ENCODE measurements at regions not wholly inside any gene's neighbourhood (a gene's known extent, or its start where the extent isn't known, plus 50 kb on each side); places are given as distances from the start of the nearest gene placed in this dataset.
A peak's percentile ranks its signal among the peaks of the same experiment; 100 is the strongest.

DNA sequence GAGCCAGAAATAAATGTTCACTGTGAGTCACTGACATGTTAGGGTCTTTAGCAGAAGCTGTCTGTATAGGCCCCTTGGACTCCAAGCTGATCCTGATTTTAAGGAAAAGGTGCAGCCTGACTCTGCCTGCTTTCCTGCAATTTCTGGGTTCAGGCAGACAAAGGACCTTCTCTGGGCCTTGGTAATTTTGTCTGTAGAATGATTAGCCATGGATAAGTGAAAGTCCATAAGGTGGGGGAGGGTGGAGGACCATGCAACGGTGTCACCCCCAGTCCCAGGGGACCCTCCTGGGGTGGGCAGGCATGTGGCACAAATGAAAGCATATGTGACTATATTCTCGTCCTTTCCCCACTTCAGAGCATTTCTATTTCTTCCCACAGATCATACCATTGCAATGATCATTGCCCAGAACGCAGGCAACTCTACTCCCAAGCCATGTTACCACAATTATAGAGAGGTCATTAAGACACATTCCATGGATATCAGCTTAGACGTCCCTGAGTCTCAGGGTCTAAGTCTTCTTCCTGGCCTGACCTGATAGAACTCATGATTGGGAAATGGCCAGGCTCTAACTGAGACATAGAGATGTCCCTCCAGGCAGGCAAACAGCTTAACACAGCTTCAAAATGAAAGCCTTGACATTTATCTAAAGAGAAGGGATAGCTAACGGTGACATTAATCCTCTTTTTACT, 157.9 kb upstream of the ALDH1B1 start:
- Mint-ChIP-seq H3K4me3 (no peak overlapping the region), H3K9me3 (no peaks in the 10 kb centered on the region), H3K27ac (no peak overlapping the region), H3K27me3 (no peaks in the 10 kb centered on the region), H3K4me1 (no peaks in the 10 kb centered on the region)
- ATAC-seq (no peak), DNase-seq (no peak)

GRCh38 chr9:38233796-38234355, 158.6 kb upstream of the ALDH1B1 start:
- H3K27ac Mint-ChIP-seq: no peak overlapping the region
- H3K4me1 Mint-ChIP-seq: no peaks in the 10 kb centered on the region
- ATAC-seq (no peak), DNase-seq (no peak)
- no peak overlapping the region for H3K4me3 Mint-ChIP-seq
- no peaks in the 10 kb centered on the region for H3K27me3 Mint-ChIP-seq
- H3K9me3 Mint-ChIP-seq: no peaks in the 10 kb centered on the region

GRCh38 chr9:38233343-38233742, 159.2 kb upstream of the ALDH1B1 start:
- Mint-ChIP-seq H3K4me1 (no peaks in the 10 kb centered on the region), H3K27me3 (no peaks in the 10 kb centered on the region)

DNA sequence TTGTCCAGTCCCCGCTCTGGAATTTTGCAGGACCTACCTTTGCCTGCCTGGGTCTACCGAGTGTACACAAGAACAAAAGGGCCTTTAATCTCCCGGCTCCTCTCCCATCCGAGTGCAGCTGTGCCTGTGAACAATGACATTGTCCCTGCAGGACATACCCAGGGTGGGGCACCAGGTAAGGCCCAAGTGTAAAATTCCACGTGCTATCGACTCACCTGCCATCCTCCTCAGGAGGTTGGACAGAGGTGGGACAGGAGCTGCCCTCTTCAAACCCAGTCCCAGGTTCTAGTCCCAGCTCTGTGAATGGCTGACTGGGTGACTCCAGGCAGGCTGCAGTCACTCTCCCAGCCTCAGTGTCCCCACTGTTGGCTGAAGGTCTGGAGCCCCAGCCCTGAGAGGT, 159.6 kb upstream of the ALDH1B1 start:
- Mint-ChIP-seq H3K4me3 (no peak overlapping the region), H3K27me3 (no peaks in the 10 kb centered on the region), H3K27ac (no peak overlapping the region), H3K4me1 (peaks cover 4% of the 10 kb centered on the region), H3K9me3 (no peaks in the 10 kb centered on the region)
- no peak for ATAC-seq
- DNase-seq: no peak

More at GRCh38 chr9:38233343-38233742, 159.2 kb upstream of the ALDH1B1 start:
- Mint-ChIP-seq H3K9me3 (no peaks in the 10 kb centered on the region), H3K27ac (no peak overlapping the region), H3K4me3 (no peak overlapping the region)
- ATAC-seq: no peak
- no peak for DNase-seq

- ATAC-seq (no peak), DNase-seq (no peak)
- Mint-ChIP-seq H3K27me3 (no peaks in the 10 kb centered on the region), H3K4me1 (peaks cover 21% of the 10 kb centered on the region), H3K4me3 (no peak overlapping the region), H3K9me3 (no peaks in the 10 kb centered on the region), H3K27ac (no peak overlapping the region)
These were observed 160.6 kb upstream of the SHB start for GRCh38 chr9:38229504-38230155.

DNA sequence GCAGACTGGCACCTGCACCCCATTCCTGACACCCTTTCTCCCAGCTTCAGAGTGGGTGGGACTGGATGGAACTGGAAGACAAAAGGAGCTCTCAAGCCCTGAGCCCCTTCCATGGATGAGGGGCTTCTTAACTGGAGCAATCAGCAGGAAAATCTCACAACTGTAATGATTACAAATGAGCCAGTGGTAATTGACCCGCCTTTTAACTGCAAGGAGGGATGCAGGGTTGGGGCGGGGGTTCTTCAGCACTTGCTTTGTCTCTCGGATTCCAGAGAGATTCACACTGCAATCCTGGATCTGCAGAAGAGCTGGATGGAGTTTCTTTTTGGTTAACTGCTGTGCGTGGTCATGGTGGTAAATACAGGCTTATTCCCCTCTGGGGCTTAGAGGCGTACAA, 160.1 kb upstream of the SHB start:
- H3K9me3 Mint-ChIP-seq: no peaks in the 10 kb centered on the region
- DNase-seq: no peak
- ATAC-seq: no peak
- H3K27ac Mint-ChIP-seq: no peak overlapping the region
- H3K4me3 Mint-ChIP-seq: no peak overlapping the region
- peaks cover 21% of the 10 kb centered on the region for H3K4me1 Mint-ChIP-seq
- no peaks in the 10 kb centered on the region for H3K27me3 Mint-ChIP-seq

- Mint-ChIP-seq H3K27ac (no peak overlapping the region), H3K4me1 (peaks cover 21% of the 10 kb centered on the region), H3K9me3 (no peaks in the 10 kb centered on the region), H3K4me3 (no peak overlapping the region), H3K27me3 (no peaks in the 10 kb centered on the region)
- no peak for DNase-seq
- ATAC-seq: no peak
These were observed 159.5 kb upstream of the SHB start for GRCh38 chr9:38228331-38229103.

DNA sequence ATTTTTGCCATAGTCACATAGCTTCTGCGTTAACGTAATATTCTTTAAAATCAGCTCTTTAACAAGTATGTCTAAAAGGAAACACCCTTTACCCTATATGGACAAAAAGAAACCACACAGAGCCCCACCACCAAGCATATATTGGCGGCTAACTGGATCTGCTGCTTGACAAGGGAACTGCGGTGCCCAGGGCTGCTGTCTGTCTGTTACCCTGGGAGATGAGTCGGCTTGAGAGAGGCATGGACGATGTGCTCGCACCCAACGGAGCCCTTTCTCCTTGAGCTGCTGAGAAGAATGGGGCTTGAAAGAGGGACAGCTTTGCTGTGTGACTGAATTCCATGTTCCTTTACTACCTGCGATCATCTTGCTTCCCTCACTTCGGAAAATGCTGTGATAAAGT, 158.6 kb upstream of the SHB start:
- no peaks in the 10 kb centered on the region for H3K9me3 Mint-ChIP-seq
- peaks cover 21% of the 10 kb centered on the region for H3K4me1 Mint-ChIP-seq
- DNase-seq (peak in 1 of 2 donors; percentile 34), ATAC-seq (peak; percentile 79)
- peak overlapping the region; percentile 63 to 78 for H3K4me3 Mint-ChIP-seq
- no peak overlapping the region for H3K27ac Mint-ChIP-seq
- no peaks in the 10 kb centered on the region for H3K27me3 Mint-ChIP-seq

GRCh38 chr9:38227061-38227540, 158.1 kb upstream of the SHB start:
- Mint-ChIP-seq H3K9me3 (peaks cover 0 to 3% of the 10 kb centered on the region in 2 donors), H3K4me1 (peaks cover 21% of the 10 kb centered on the region), H3K4me3 (peak overlapping the region; percentile 63 to 78), H3K27me3 (no peaks in the 10 kb centered on the region), H3K27ac (peak overlapping the region; percentile 11 to 37)
- ATAC-seq (peak; percentile 88), DNase-seq (peak; percentile 55 to 73)

DNA sequence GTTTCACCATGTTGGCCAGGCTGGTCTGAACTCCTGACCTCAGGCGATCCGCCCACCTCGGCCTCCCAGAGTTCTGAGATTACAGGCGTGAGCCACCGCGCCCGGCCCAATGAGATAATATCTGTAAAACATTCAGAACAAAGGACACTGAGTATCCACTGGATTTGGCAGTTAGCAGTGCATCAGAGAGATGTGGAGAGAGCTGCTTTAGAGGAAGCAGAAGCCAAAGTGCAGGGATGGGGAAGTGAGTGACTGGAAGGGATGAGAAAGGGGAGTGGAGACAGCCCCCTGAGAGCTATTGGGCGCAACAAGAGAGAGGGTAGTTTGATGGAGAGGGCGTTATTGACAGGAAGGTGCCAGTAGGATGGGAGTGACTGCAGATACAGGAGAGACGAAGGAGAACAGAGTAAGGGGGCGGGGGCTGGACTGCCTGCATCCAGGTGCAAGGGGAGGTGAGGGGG, 157.5 kb upstream of the SHB start:
- Mint-ChIP-seq H3K27ac (peak overlapping the region; percentile 36 to 81), H3K4me3 (peak overlapping the region; percentile 55 to 65), H3K27me3 (no peaks in the 10 kb centered on the region), H3K9me3 (peaks cover 0 to 6% of the 10 kb centered on the region in 2 donors), H3K4me1 (peaks cover 21% of the 10 kb centered on the region)
- no peak for DNase-seq
- ATAC-seq: no peak

- Mint-ChIP-seq H3K4me3 (no peak overlapping the region), H3K27me3 (no peaks in the 10 kb centered on the region), H3K27ac (no peak overlapping the region), H3K4me1 (peaks cover 21% of the 10 kb centered on the region), H3K9me3 (peaks cover 0 to 6% of the 10 kb centered on the region in 2 donors)
- no peak for ATAC-seq
- DNase-seq: no peak
These were observed 155.9 kb upstream of the SHB start for GRCh38 chr9:38224941-38225340.

GRCh38 chr9:38216572-38216971, 147.5 kb upstream of the SHB start:
- H3K27ac Mint-ChIP-seq: no peak overlapping the region
- H3K4me1 Mint-ChIP-seq: no peaks in the 10 kb centered on the region
- ATAC-seq (no peak), DNase-seq (no peak)
- H3K9me3 Mint-ChIP-seq: no peaks in the 10 kb centered on the region
- H3K27me3 Mint-ChIP-seq: peaks cover 10% of the 10 kb centered on the region
- H3K4me3 Mint-ChIP-seq: no peak overlapping the region

DNA sequence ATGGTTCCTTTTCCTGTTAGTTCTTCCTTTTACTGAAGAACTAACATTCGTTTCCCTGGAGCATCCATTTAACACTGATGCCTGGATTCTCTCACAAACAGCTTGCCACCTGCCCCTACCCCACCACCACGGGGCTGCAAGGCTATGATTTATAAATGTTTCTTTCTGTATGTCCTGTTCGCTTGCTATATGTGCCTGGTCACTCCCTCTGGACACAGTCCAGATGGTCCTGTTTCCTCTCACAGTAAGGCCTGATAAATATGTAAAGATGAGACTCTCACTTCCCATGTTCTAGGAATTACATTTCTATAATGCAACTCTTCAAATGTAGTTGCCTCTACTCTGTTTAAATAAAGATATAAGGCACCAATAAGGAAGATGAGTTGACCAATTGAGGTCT, 146.4 kb upstream of the SHB start:
- H3K4me1 Mint-ChIP-seq: no peaks in the 10 kb centered on the region
- H3K4me3 Mint-ChIP-seq: no peak overlapping the region
- DNase-seq (no peak), ATAC-seq (no peak)
- no peaks in the 10 kb centered on the region for H3K9me3 Mint-ChIP-seq
- no peak overlapping the region for H3K27ac Mint-ChIP-seq
- peaks cover 10% of the 10 kb centered on the region for H3K27me3 Mint-ChIP-seq

- no peaks in the 10 kb centered on the region for H3K4me1 Mint-ChIP-seq
- H3K4me3 Mint-ChIP-seq: no peak overlapping the region
- no peak for ATAC-seq
- H3K9me3 Mint-ChIP-seq: no peaks in the 10 kb centered on the region
- DNase-seq: no peak
- no peak overlapping the region for H3K27ac Mint-ChIP-seq
- peaks cover 10% of the 10 kb centered on the region for H3K27me3 Mint-ChIP-seq
These were observed 145.4 kb upstream of the SHB start for GRCh38 chr9:38214432-38214831.

GRCh38 chr9:38213631-38214299, 144.7 kb upstream of the SHB start:
- Mint-ChIP-seq H3K27me3 (peaks cover 10% of the 10 kb centered on the region), H3K4me1 (no peaks in the 10 kb centered on the region), H3K27ac (no peak overlapping the region), H3K4me3 (no peak overlapping the region), H3K9me3 (peaks cover 0 to 4% of the 10 kb centered on the region in 2 donors)
- DNase-seq (no peak), ATAC-seq (no peak)

All from stimulated activated naive CD8-positive, alpha-beta T cell treated with anti-CD3 and anti-CD28 coated beads, Interleukin-15, amount 100 ng/mL, for 72 hours (primary cell).